HG03060 (cell line): ENCODE measurements at regions not wholly inside any gene's neighbourhood (a gene's known extent, or its start where the extent isn't known, plus 50 kb on each side); places are given as distances from the start of the nearest gene placed in this dataset.
"Not testable (repeated sequence)": the region's sequence is repeated elsewhere in the genome, so short reads cannot be mapped to it uniquely, and the experiment has no call there.

Source experiments
- ATAC-seq: cut with Tn5 transposase; IDR thresholded peaks from one replicate; pipeline ENCODE4 v1.9.1; 2021; ENCODE audit warnings: low read depth, moderate number of reproducible peaks; ENCODE audit not compliant: unreplicated experiment

DNA sequence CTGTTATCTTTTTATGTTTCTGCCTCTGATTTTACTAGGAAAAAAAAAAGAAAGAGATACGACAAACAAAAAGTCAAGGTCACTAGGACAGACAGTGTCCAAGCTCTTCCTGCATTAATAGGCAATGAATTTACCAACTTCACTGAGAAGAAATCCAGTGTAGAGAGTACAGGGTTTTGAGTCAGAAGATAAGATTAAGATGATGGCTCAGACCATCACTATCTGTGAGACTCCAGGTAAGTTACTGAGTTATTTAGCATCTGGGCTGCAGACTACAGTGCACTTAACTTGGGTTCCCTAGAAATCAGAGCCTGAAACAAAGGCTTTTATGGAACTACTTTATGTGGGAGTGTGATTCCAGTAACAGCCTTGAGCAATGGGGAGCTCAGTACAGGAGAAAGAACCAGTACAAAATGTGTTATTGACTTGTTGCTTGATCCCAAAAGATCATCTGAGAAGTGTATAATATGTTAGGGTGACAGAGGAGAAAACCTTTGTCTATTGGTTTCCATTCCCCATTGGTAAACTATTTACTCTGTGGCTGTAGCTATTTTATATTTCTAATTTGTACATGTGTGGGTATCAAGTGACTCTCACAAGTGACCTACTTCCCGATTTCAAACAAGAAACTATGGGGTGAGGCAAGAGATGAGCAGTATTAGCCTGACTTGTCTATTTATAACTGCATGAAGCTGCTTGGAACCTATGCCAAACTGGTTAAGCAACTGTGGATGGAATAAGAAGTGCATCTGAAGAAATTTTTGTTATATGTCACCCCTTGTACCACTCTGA lies 395.8 kb downstream of the RAB38 start:
- ATAC-seq = no peak

- ATAC-seq = no peak
Observed at GRCh38 chr11:87778357-87778756, 396.9 kb downstream of the RAB38 start.

- no peak for ATAC-seq
Observed at GRCh38 chr11:87775036-87775435, 400.2 kb downstream of the RAB38 start.

- ATAC-seq = no peak
Observed at GRCh38 chr11:87769661-87770060, 405.6 kb downstream of the RAB38 start.

DNA sequence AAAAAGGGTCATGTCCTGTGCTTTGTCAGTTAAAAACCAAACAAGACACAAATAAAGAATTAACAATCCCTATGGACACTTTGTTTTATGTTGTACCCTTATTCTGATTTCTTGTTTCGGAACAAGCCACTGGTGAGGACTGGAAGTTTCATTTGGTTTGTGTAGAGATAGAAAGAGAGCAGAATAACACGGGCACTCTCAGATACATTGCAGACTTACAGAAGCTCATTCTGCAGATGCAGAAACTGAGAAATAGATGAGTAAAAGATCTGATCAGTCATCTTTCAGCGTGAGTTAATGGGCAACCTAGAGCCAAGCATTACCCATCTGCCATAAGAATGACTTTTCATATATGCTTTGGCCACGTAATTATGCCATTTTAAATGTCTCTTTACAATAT lies 407.6 kb downstream of the RAB38 start:
- ATAC-seq = no peak

- not testable (repeated sequence) for ATAC-seq
Observed at GRCh38 chr11:87764075-87764474, 411.2 kb downstream of the RAB38 start.

- ATAC-seq = no peak
Observed at GRCh38 chr11:87754685-87755084, 420.6 kb downstream of the RAB38 start.

GRCh38 chr11:87753143-87753542 lies 422.1 kb downstream of the RAB38 start:
- no peak for ATAC-seq

- ATAC-seq = no peak
Observed at GRCh38 chr11:87743007-87743406, 432.2 kb downstream of the RAB38 start.

GRCh38 chr11:87740968-87741367 lies 434.3 kb downstream of the RAB38 start:
- no peak for ATAC-seq

DNA sequence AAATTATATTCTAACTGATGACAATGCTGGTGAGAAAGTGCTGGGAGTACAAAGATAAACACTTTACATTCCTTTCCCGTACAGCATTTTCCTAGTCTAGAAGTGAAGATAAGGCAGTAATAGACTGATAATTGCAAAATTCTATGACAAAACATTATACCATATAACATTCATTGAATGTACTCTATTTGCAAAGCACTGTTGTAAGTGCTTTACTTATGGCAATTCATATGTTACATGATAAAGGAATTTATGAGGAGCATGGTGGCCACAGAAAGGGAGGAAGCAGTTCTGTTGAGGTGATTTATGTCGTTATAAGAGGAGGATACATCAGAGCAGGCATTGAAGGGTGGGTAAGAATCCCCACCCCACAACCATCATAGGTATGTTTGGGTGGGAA lies 434.8 kb downstream of the RAB38 start:
- no peak for ATAC-seq

DNA sequence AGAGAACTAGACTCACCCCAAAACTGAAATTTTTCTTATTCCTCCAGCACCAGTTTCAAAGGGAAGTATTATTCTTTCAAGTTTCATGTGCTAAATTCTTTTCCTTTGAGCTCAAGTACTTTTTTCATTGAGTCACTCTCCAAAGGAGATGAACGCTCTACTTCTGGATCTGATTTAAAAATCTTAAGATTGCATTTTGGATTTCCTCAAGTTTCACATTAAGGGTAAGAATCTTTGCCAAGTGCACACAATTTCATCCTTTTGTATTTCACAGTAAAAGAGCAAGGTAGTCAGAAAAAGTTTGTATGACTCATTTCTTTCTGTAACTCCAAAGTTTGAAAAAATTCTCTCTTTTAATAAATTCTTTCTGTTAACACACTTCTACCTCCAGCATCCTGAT lies 435.5 kb downstream of the RAB38 start:
- no peak for ATAC-seq

- ATAC-seq = no peak
Observed at GRCh38 chr11:87739261-87739660, 436.0 kb downstream of the RAB38 start.

DNA sequence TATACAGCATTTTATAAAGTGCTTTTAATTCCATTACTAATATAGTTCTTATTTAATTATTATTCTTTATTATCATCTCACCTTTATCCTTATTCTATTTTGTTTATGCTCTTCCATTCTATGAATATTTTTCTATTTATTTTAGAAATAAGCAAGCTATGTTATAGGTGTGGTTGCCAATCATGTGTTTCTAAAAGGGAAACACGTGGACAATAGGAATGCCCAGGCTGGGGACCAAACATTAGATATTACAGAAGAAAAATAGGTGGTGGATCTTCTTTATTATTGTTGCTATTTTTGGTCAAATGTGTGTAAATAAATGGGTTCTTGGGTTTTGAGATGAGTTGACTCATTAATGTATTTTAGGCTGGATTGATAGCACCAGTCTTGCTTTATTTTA lies 438.3 kb downstream of the RAB38 start:
- no peak for ATAC-seq

DNA sequence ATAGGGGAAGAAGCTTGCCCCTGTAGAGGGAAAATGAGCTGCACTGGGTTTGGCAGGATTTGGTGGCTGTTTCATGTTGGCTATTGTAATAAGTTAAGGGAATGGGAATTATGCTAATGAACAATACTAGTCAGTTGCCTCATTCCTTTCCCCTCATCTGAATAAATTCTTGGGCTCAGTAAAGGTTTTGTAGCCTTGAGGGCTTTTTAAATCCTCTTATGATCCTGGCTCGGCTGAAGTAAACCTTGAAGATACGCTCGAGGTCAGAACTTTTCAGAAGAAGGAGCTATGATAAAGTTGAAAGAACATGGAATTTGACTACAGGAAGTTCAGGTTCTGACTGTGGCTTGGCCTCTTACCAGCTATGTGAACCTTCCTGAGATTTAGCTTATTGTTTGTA lies 448.7 kb downstream of the RAB38 start:
- no peak for ATAC-seq

DNA sequence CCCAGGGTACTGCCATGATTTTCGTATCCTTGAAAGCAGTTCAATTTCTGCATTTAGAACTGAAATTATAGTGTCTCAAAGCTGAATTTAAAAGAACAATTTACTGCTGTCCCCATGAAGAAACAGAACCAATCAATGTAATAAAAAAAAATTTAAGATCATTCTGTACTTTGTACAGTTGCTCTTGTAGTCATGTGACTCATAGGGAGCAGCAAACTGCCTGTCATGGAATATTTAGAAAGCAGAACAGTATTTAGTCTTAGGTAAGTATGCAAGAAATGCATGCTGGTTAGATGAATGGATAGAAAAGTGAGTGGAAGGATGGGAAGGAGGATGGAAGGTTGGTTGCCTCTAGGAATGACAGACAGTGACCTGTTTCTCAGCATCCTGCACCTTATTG lies 450.9 kb downstream of the RAB38 start:
- ATAC-seq = no peak

GRCh38 chr11:87722756-87723565 lies 452.3 kb downstream of the RAB38 start:
- ATAC-seq = no peak

DNA sequence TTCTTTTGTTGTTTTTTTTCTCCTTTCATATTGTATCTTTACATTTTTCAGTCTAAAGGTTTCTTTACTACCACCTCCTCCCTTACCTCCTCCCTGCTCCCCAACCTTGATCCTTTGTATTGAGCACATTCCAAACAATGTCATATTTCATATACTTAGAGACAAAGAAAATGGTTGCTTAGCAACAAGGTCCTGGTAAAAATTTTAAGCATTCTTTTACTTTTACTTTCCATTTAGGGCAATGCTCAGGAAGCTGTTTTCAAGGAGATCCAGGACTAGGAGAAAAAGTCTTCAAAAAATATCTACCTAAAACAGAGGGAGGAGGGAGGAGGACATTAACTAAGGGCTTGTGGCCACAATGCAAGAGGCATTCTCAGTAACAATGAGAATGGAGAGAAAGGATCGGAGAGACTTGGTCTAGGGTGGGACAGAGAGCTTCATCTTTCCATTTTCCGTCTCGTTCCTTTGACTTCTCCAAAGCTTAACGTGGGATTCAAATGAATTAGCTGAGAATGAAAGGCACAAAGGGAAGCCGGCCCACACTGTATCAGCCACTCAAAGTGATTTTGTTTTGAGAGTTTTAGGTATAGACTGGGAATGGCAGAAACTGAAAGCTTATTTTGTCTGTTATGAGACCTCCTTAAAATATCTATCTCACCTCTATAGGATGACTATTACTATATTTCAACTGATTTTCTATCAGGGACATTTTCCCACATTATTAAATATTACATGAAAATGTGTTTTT lies 455.7 kb downstream of the RAB38 start:
- ATAC-seq = no peak

DNA sequence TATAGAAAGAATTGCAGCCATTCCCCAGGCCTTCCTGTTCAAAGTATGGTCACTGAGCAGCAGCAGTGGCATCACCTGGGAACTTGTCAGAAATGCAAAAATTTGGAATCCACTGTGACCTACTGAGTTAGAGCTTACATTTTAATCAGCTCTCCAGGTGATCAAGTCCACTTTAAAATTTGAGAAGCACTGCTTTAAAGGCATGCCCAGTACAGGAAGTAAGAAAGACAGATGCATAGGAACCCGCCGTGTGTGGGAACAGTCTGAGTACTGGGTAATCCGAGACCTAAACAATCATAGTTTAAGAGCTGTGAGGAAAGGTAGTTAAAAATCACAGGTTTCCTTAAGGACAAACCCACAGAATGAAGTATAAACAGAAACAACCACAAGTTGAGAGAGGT lies 462.4 kb downstream of the RAB38 start:
- no peak for ATAC-seq

GRCh38 chr11:87712391-87712790 lies 462.9 kb downstream of the RAB38 start:
- no peak for ATAC-seq

DNA sequence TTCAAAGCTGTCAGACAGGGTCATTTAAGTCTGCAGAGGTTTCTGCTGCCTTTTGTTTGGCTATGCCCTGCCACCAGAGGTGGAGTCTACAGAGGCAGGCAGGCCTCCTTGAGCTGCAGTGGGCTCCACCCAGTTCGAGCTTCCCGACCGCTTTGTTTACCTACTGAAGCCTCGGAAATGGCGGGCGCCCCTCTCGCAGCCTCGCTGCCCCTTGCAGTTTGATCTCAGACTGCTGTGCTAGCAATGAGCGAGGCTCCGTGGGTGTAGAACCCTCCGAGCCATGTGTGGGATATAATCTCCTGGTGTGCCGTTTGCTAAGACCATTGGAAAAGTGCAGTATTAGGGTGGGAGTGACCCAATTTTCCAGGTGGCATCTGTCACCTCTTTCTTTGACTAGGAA lies 471.7 kb downstream of the RAB38 start:
- not testable (repeated sequence) for ATAC-seq
